ENCODE measurements at regions not wholly inside any gene's neighbourhood (a gene's known extent, or its start where the extent isn't known, plus 50 kb on each side); places are given as distances from the start of the nearest gene placed in this dataset.
"Not testable (repeated sequence)": the region's sequence is repeated elsewhere in the genome, so short reads cannot be mapped to it uniquely, and the experiment has no call there.

- Histone ChIP-seq H3K4me3 (no peak overlapping the region), H3K27ac (no peak overlapping the region), H3K36me3 (no peaks in the 10 kb centered on the region), H3K9me3 (no peaks in the 10 kb centered on the region), H3K4me1 (no peaks in the 10 kb centered on the region), H3K27me3 (no peaks in the 10 kb centered on the region)
- intact Hi-C loops (cut with DNase I; ENCODE audit: low total_unique reads) = no loop called here
- DNase-seq = no peak
- no peak for TF ChIP-seq CTCF (IDR thresholded peaks at IDR 0.05)
Observed at GRCh38 chr1:58189453-58189852, 357.1 kb downstream of the OMA1 start.

DNA sequence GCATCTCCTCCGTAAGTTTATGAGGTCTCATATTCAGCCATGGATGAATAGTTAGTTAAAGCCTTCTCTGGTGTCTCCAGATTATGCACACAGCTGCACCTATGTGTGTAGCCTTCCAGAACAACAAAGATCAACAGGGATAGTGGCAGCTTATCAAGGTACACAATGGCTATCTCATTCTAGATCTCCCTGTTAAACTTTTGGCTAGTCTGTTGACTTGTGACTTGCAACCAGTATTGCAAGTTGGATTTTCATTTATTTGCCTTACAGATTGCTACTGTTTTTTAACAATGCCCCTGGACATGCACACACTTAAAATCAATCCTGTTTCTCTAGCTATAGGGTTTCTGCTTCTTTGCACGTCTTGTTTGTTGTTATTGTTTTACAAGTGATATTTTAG is 363.2 kb downstream of the OMA1 start:
- no peaks in the 10 kb centered on the region for H3K4me1 ChIP-seq
- no peak overlapping the region for H3K27ac ChIP-seq
- intact Hi-C loops (cut with DNase I; ENCODE audit: low total_unique reads) = no loop called here
- H3K4me3 ChIP-seq = no peak overlapping the region
- DNase-seq = no peak
- H3K36me3 ChIP-seq = no peaks in the 10 kb centered on the region
- no peaks in the 10 kb centered on the region for H3K27me3 ChIP-seq
- TF ChIP-seq CTCF (IDR thresholded peaks at IDR 0.05) = no peak
- peaks cover 0 to 7% (median 2%) of the 10 kb centered on the region in 3 donors for H3K9me3 ChIP-seq

DNA sequence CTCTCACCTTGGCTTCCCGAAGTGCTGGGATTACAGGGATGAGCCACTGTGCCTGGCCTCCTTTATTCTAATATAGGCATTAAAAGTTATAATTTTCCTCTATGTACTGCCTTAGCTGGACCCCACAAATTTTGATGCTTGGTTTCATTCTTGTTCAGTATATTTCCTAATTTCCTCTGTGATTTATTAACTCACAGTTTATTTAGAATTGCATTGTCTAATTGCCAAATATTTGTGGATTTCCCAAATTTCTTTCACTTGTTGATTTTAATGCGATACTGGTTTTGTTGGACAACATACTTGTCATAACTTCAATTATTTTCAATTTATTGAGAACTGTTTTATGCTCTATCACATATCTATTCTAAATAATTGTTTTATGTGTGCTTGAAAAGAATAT is 366.0 kb downstream of the OMA1 start:
- H3K4me3 ChIP-seq = no peak overlapping the region
- no peak overlapping the region for H3K27ac ChIP-seq
- TF ChIP-seq CTCF (IDR thresholded peaks at IDR 0.05) = no peak
- H3K27me3 ChIP-seq = no peaks in the 10 kb centered on the region
- peaks cover 0 to 7% (median 2%) of the 10 kb centered on the region in 3 donors for H3K9me3 ChIP-seq
- no peak for DNase-seq
- intact Hi-C loops (cut with DNase I; ENCODE audit: low total_unique reads) = no loop called here
- H3K4me1 ChIP-seq = no peaks in the 10 kb centered on the region
- no peaks in the 10 kb centered on the region for H3K36me3 ChIP-seq

GRCh38 chr1:58169160-58169559 is 377.4 kb downstream of the OMA1 start:
- H3K27me3 ChIP-seq; intact Hi-C loops (cut with DNase I; ENCODE audit: low total_unique reads); H3K4me3 ChIP-seq; H3K27ac ChIP-seq; DNase-seq; H3K4me1 ChIP-seq; H3K9me3 ChIP-seq; H3K36me3 ChIP-seq: not testable (repeated sequence)

- H3K4me3 ChIP-seq; H3K9me3 ChIP-seq; DNase-seq; intact Hi-C loops (cut with DNase I; ENCODE audit: low total_unique reads); H3K27me3 ChIP-seq; H3K27ac ChIP-seq; H3K4me1 ChIP-seq; H3K36me3 ChIP-seq: not testable (repeated sequence)
Observed at GRCh38 chr1:58167131-58167530, 379.4 kb downstream of the OMA1 start.

DNA sequence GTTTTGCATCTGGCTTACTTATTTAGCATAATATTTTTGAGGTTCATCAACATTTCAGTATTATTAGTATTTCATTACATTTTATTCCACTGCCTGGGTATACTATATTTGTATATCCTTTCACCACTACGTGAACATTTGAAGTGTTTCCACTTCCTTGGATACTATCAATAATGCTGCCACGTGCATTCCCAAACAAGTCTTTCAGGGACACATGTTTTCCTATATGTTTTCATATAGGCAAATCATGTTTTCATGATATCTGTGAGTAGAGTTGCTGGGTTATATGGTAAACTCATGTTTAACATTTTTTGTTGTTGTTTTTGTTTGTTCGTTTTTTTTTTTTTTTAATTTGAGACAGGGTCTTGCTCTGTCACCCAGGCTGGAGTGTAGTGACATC is 380.1 kb downstream of the OMA1 start:
- Histone ChIP-seq H3K27me3 (no peaks in the 10 kb centered on the region), H3K36me3 (no peaks in the 10 kb centered on the region), H3K4me1 (peaks cover 0 to 3% (median 0%) of the 10 kb centered on the region in 4 donors), H3K9me3 (no peaks in the 10 kb centered on the region), H3K27ac (no peak overlapping the region), H3K4me3 (no peak overlapping the region)
- intact Hi-C loops (cut with DNase I; ENCODE audit: low total_unique reads) = no loop called here
- DNase-seq = no peak
- TF ChIP-seq CTCF (IDR thresholded peaks at IDR 0.05) = no peak

DNA sequence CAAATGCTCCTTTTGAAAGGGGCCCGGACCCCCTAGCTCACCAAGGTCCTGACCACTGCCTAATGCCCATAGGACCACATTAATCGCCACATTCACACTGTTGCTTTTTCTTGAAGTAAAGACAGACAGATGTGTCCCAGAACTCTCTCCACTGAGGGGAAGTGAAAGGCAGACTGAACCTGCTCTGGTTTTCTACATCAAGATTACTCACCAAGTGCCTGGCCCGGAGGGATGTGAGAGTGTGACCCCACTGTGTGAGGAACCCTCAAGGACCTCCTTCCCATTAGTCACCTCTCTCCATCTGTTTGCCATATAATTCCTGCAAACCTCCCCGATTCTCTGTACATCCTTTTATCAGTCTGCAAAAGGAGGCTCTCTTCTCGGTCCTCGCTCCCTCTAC is 381.5 kb downstream of the OMA1 start:
- Histone ChIP-seq H3K27ac (no peak overlapping the region), H3K27me3 (no peaks in the 10 kb centered on the region), H3K9me3 (no peaks in the 10 kb centered on the region), H3K4me1 (peaks cover 0 to 3% (median 0%) of the 10 kb centered on the region in 4 donors), H3K36me3 (no peaks in the 10 kb centered on the region), H3K4me3 (no peak overlapping the region)
- no peak for TF ChIP-seq CTCF (IDR thresholded peaks at IDR 0.05)
- no peak for DNase-seq
- intact Hi-C loops (cut with DNase I; ENCODE audit: low total_unique reads) = no loop called here
